SW 1271 (cell line): ENCODE measurements at regions not wholly inside any gene's neighbourhood (a gene's known extent, or its start where the extent isn't known, plus 50 kb on each side); places are given as distances from the start of the nearest gene placed in this dataset.
A peak's percentile ranks its signal among the peaks of the same experiment; 100 is the strongest.

ENCODE experiments used
- DNase-seq, 2 experiments: peaks; one replicate each; lab custom pipeline; 2025; lab: John Stamatoyannopoulos, UW

- DNase-seq: no peak
Measured at GRCh38 chr10:64079341-64079740, 558.1 kb downstream of the REEP3 start.

DNA sequence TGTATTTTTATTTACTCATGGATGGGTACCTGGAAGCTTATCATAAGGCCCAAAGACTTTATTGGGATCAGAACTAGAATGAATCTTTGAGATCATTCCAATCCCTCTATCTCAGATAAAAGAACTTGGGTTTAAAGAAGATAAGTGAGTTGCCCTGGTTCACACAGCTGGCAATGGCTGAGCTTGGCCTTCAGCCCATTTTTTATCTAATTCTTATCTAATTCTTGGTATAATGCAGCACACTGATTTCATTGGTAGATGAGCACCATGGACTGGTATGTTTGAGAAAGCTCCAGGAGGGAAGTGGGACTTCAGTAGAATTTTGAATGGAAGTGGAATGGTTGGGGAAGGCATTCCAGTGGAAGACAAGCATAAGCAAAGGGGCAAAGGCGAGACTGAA lies 558.9 kb downstream of the REEP3 start:
- no peak for DNase-seq

DNA sequence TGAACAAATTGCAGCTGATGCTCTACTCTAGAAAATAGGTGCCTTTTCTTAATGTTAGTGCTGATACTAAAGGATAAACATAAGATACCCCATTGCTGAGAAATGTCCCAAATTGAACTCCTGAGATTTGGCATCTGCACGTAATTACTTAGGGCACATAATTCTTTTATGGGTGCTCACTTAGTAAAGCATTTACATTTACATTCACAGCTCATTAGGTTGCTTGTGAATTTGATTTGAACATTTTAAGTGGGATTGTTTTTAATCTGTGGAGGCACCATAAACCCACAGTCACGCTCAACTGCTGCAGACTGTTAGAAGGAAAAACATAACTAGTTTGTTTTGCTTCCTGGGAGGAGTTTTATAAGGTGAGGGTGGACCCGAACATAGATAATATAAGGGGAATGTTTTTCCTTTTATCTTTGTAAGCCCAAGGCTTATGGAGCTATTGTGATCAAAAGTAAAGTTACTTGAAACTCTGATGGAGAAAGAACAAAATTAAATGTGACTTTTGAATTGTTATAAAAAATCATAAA lies 560.8 kb downstream of the REEP3 start:
- no peak for DNase-seq

GRCh38 chr10:64086083-64086767 lies 565.0 kb downstream of the REEP3 start:
- no peak for DNase-seq

- no peak for DNase-seq
Measured at GRCh38 chr10:64089648-64090047, 568.4 kb downstream of the REEP3 start.

DNA sequence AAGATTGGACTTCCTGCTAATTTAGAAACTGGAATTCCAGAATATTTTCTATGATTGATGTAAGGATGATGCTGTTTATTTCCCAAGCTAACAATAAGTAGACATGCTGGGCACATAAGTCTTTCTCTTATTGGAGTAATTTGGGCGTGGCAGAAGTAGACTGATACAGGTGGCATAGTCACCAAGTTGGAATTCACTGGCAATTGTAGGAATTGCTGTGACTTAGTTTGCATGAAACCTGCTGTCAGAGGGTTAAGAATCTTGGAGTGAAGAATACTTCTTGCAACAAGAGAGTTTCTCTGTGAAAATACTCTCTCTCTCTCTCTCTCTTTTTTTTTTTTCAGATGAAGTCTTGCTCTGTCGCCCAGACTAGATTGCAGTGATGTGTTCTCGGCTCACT lies 569.7 kb downstream of the REEP3 start:
- DNase-seq: no peak

GRCh38 chr10:64091897-64092296 lies 570.7 kb downstream of the REEP3 start:
- DNase-seq: peak in 1 of 2 experiments; percentile 7

- no peak for DNase-seq
Measured at GRCh38 chr10:64093304-64093703, 572.1 kb downstream of the REEP3 start.

GRCh38 chr10:64093946-64094535 lies 572.8 kb downstream of the REEP3 start:
- no peak for DNase-seq

- DNase-seq: no peak
Measured at GRCh38 chr10:64096941-64097340, 575.7 kb downstream of the REEP3 start.

DNA sequence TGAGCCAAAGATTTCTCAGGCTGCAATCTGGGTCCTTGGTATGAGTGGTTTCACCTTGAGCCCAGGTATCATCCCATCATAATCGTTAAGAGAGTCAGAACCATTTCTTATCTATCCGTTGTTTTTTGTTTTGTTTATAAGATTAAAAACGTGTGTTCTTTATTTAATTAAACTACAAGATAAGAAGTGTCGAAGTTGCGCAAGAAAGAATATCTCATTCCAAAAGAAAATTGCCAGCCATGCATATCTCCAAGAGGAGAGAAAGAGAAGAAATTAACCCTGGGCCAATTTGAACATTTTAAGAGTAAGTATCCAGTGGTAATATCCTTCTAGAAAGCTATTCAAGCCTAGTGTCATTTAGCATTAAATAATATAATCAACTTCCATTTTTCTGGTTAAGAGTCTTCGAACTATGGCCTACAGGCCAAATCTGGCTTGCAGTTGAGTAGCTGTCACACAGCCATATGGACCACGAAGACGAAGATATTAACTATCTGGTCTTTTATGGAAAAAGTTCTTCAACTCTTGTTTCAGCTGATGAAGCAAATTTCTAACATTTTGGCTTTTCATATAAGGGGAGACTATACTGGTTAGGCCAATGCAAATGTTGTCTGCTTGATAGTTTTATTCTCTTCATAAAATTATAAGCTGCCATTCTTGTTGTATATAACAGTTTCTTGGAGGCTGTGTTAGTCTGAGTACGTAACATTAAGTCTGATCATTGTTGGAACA lies 576.4 kb downstream of the REEP3 start:
- DNase-seq: no peak

GRCh38 chr10:64098994-64099393 lies 577.8 kb downstream of the REEP3 start:
- no peak for DNase-seq

DNA sequence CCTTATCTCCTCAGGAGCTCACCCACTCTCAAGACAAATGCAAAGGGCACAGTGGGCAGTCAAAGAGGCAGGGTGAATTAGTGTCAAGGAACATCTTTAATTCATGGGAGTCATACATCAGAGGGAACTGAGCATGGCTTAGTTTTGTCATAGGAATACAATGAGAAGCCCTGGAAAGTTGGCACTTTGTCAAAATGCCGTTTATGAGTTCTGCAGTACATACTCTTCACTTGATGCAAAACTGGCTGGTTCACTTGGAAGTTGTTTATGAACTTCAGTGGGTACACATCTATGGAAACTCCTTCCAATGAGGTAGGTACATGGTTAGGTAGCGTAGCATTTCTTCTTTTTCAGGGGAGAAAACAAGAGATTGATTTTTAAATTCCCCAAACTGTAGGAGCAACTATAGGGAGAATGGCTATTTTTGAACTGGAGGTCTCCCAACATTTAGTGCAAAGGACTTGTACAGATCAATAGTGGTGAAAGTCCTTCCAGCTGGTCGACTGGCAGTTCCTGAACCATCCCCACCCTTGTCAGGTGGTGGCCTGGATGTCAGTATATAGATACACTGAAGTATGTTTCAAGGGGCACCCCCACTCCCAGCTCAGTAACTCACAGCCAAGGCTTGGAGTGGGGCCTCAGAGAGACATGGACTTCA lies 580.5 kb downstream of the REEP3 start:
- no peak for DNase-seq

DNA sequence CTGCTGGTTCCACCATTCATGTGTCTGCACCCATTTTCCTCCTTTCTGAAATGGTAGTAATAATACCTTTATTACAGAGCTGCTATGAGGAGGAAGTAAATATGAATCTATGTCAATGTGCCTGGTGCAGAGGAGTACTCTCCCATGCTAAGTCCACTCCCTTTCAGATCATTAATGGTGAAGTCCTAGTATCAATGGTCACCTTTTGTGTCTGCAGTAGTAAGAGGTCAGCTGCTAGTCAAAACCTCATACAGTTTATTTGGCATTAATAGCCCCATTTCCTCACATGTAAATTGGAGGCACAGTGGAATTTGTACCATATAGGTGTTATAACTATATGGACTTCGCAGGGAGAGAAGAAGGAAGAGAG lies 581.0 kb downstream of the REEP3 start:
- no peak for DNase-seq

GRCh38 chr10:64102916-64103315 lies 581.7 kb downstream of the REEP3 start:
- no peak for DNase-seq

GRCh38 chr10:64103750-64104470 lies 582.7 kb downstream of the REEP3 start:
- DNase-seq: no peak

DNA sequence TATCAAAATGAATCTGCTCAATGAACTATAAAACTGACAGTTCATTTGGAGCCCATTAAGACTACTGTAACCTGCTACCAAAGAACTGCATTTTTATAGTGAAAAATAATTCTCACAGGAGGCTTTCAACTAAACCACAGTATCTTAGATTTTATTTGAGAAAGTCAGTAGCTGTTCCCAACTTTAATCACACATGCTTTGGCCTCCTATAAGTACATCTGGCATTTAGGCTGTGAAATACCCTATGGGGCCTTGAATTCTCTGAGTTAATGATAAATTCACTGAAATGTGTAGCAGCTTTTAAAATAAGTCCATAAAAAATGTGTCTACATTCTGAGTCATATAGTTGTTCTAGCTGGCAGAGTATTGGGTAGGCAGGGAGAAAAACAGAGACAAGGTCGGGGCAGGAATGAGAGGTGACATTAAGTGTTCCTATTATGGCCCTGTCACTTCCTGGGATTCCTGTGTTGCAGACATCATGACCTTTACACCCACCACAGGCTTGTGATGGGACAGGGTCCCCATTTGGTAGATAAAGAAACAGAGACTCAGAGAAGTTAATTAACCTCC lies 588.8 kb downstream of the REEP3 start:
- DNase-seq: no peak

- no peak for DNase-seq
Measured at GRCh38 chr10:64112701-64113355, 591.6 kb downstream of the REEP3 start.

DNA sequence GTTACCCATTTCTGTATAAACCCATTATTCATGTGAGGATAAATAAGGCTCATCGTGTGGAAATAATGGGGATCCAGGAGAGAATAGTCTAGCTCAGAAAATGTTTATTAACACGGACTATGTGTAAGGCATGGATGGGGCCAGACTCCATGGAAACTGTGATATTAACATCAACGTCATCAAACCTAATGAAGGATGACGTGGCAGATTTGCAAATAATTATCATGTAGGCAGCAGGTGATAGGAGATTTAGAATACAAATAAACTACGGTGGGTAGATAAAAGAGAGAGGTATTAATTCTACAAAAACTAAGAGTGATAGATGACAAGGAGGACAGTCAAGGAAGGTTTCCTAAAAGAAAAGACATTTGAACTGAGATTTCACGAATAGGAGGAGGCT lies 592.2 kb downstream of the REEP3 start:
- no peak for DNase-seq

- no peak for DNase-seq
Measured at GRCh38 chr10:64113792-64114191, 592.6 kb downstream of the REEP3 start.

- no peak for DNase-seq
Measured at GRCh38 chr10:64115471-64115870, 594.3 kb downstream of the REEP3 start.
